ENCODE measurements at regions not wholly inside any gene's neighbourhood (a gene's known extent, or its start where the extent isn't known, plus 50 kb on each side); places are given as distances from the start of the nearest gene placed in this dataset.

GRCh38 chr13:73273745-73274144, 214.9 kb downstream of the KLF5 start:
- TF ChIP-seq CTCF (IDR thresholded peaks at IDR 0.05; ENCODE audit: insufficient read depth, low read depth, low read length): no peak
- H3K4me3 ChIP-seq (ENCODE audit: low read depth, low read length): no peak overlapping the region
- ChIA-PET POLR2A (interaction anchor here (0.6 kb wide), 1 partner anchor 221 kb away, joined by 5 read pairs; no protein-coding TSS in a partner anchor), CTCF (interaction anchor here (0.7 kb wide), 1 partner anchor 434 kb away, joined by 3 read pairs; no protein-coding TSS in a partner anchor)
- H3K27me3 ChIP-seq (ENCODE audit: control insufficient read depth, insufficient read depth, low read length): no peaks in the 10 kb centered on the region
- peak; percentile 73 for DNase-seq (ENCODE audit: low read depth)
- no peaks in the 10 kb centered on the region for H3K36me3 ChIP-seq (ENCODE audit: control insufficient read depth, insufficient read depth, low read length)

GRCh38 chr13:73273276-73273675, 214.5 kb downstream of the KLF5 start:
- POLR2A ChIA-PET: interaction anchor here (0.6 kb wide), 1 partner anchor 221 kb away, joined by 5 read pairs; no protein-coding TSS in a partner anchor
- Histone ChIP-seq H3K27me3 (ENCODE audit: control insufficient read depth, insufficient read depth, low read length) (no peaks in the 10 kb centered on the region), H3K36me3 (ENCODE audit: control insufficient read depth, insufficient read depth, low read length) (no peaks in the 10 kb centered on the region), H3K4me3 (ENCODE audit: low read depth, low read length) (no peak overlapping the region)
- no peak for DNase-seq (ENCODE audit: low read depth)
- TF ChIP-seq CTCF (IDR thresholded peaks at IDR 0.05; ENCODE audit: insufficient read depth, low read depth, low read length): no peak
- CTCF ChIA-PET: no interaction called here

GRCh38 chr13:73272831-73273230, 214.0 kb downstream of the KLF5 start:
- no peak for DNase-seq (ENCODE audit: low read depth)
- Histone ChIP-seq H3K4me3 (ENCODE audit: low read depth, low read length) (no peak overlapping the region), H3K27me3 (ENCODE audit: control insufficient read depth, insufficient read depth, low read length) (no peaks in the 10 kb centered on the region), H3K36me3 (ENCODE audit: control insufficient read depth, insufficient read depth, low read length) (no peaks in the 10 kb centered on the region)
- ChIA-PET POLR2A (no interaction called here), CTCF (no interaction called here)
- no peak for TF ChIP-seq CTCF (IDR thresholded peaks at IDR 0.05; ENCODE audit: insufficient read depth, low read depth, low read length)

GRCh38 chr13:73268306-73268705, 209.5 kb downstream of the KLF5 start:
- ChIA-PET POLR2A (no interaction called here), CTCF (interaction anchor here (1.1 kb wide), 1 partner anchor 95 kb away, joined by 3 read pairs; no protein-coding TSS in a partner anchor)
- H3K27me3 ChIP-seq (ENCODE audit: control insufficient read depth, insufficient read depth, low read length): no peaks in the 10 kb centered on the region; the same call in 1 of the 2 replicates
- TF ChIP-seq CTCF (IDR thresholded peaks at IDR 0.05; ENCODE audit: insufficient read depth, low read depth, low read length): no peak
- H3K36me3 ChIP-seq (ENCODE audit: control insufficient read depth, insufficient read depth, low read length): no peaks in the 10 kb centered on the region
- no peak for DNase-seq (ENCODE audit: low read depth)
- H3K4me3 ChIP-seq (ENCODE audit: low read depth, low read length): no peak overlapping the region

- H3K36me3 ChIP-seq (ENCODE audit: control insufficient read depth, insufficient read depth, low read length): no peaks in the 10 kb centered on the region
- H3K4me3 ChIP-seq (ENCODE audit: low read depth, low read length): no peak overlapping the region
- no peak for TF ChIP-seq CTCF (IDR thresholded peaks at IDR 0.05; ENCODE audit: insufficient read depth, low read depth, low read length)
- DNase-seq (ENCODE audit: low read depth): no peak
- POLR2A ChIA-PET: interaction anchor here (0.5 kb wide), 1 partner anchor 12 kb away, joined by 3 read pairs; no protein-coding TSS in a partner anchor
- H3K27me3 ChIP-seq (ENCODE audit: control insufficient read depth, insufficient read depth, low read length): no peaks in the 10 kb centered on the region; the same call in 1 of the 2 replicates
- CTCF ChIA-PET: interaction anchor here (1.0 kb wide), 1 partner anchor 18 kb away, joined by 4 read pairs; no protein-coding TSS in a partner anchor
Measured at GRCh38 chr13:73266640-73267180, 207.9 kb downstream of the KLF5 start.
